Heart left ventricle (tissue), 13 donors: ENCODE measurements at regions not wholly inside any gene's neighbourhood (a gene's known extent, or its start where the extent isn't known, plus 50 kb on each side); places are given as distances from the start of the nearest gene placed in this dataset.

ENCODE experiments used
- POLR2A ChIP-seq, 2 donors: fragments of 450-650 bp; IDR thresholded peaks; one replicate each; pipeline ENCODE4 v1.6.1; 2017; ENCODE audit warnings: antibody characterized with exemption in 2 of 2, mild to moderate bottlenecking in 2 of 2, moderate library complexity in 2 of 2
- TF ChIP-seq, protein P1 (sequence below), 12 donors: fragments of 200-600 bp; sonication (generic) in 4 of 12; IDR thresholded peaks; one replicate each; pipeline versions ENCODE4 v1.5.0 to v1.8.0; 2018 to 2022; ENCODE audit warnings: antibody characterized with exemption in 12 of 12, mild to moderate bottlenecking in 5 of 12
- donor health status: ischemic (EF 13 %, LVEDD 7.1; RV severe dilation, severe dysfunction).
- donor health status: DM: no; HTN: yes; CAD: no.
- donor health status: DM: no; HTN: no; CAD: no.
- donor health status: ischemic (EF 25% LVEDD 6.9; RV normal size, moderate dysfunction).
- donor health status: ischemic (EF 25% LVEDD 5.7; RV mildly dilated, moderate dysfunction).
- donor health status: ischemic (EF 35%, LVEDD 5.7; RV mildly dilated, moderate dysfunction).
- donor health status: nonischemic (EF 11% LVEDD 7.7; RV severe dilation, severe dysfunction).
- donor health status: DM: yes; HTN: yes; CAD: no.
- donor health status: PGD.
- donor health status: ischemic (EF 29% LVEDD 5.4; RV normal size, mild dysfunction).
- donor health status: nonischemic (EF 23%, LVEDD 6.1; RV moderate dilation, normal function).

DNA sequence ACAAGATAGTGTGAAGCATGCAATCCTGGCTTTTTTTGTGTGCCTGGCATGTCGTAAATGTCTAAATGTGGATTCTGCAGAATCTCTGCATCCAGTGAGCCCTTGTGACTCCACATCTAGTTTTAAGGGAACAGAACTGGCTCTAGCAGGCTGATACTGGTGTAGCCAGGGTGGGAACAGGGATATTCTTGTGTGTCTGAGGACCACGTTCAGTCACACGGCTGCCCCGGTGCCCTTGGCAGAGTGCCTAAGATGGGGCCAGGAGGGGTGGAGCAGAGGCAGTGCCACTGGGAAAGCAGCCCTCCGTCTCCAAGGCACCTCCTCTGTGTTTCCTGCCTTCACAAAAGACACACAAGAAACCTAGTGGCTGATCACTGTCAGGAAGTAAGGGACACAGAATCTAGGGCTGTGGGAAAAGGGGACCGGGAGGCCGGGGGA, 91.5 kb upstream of the PARD3B start:
- TF ChIP-seq, protein P1, sequence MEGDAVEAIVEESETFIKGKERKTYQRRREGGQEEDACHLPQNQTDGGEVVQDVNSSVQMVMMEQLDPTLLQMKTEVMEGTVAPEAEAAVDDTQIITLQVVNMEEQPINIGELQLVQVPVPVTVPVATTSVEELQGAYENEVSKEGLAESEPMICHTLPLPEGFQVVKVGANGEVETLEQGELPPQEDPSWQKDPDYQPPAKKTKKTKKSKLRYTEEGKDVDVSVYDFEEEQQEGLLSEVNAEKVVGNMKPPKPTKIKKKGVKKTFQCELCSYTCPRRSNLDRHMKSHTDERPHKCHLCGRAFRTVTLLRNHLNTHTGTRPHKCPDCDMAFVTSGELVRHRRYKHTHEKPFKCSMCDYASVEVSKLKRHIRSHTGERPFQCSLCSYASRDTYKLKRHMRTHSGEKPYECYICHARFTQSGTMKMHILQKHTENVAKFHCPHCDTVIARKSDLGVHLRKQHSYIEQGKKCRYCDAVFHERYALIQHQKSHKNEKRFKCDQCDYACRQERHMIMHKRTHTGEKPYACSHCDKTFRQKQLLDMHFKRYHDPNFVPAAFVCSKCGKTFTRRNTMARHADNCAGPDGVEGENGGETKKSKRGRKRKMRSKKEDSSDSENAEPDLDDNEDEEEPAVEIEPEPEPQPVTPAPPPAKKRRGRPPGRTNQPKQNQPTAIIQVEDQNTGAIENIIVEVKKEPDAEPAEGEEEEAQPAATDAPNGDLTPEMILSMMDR (IDR thresholded peaks at IDR 0.05) = no peak
- TF ChIP-seq POLR2A (IDR thresholded peaks at IDR 0.05) = no peak
